Glomerular visceral epithelial cell (primary cell): ENCODE measurements at regions not wholly inside any gene's neighbourhood (a gene's known extent, or its start where the extent isn't known, plus 50 kb on each side); places are given as distances from the start of the nearest gene placed in this dataset.
A peak's percentile ranks its signal among the peaks of the same experiment; 100 is the strongest.

Source experiments
- DNase-seq: peaks from one replicate; pipeline ENCODE4 v3.0.0-alpha.2; 2016; ENCODE audit errors: extremely low spot score

GRCh38 chr3:159844801-159845261 is 143.8 kb upstream of the IL12A start:
- DNase-seq: no peak

GRCh38 chr3:159845737-159846136 is 142.9 kb upstream of the IL12A start:
- DNase-seq: no peak

GRCh38 chr3:159846255-159846654 is 142.4 kb upstream of the IL12A start:
- DNase-seq: no peak

GRCh38 chr3:159848348-159849118 is 140.1 kb upstream of the IL12A start:
- DNase-seq: no peak

GRCh38 chr3:159850481-159850880 is 138.2 kb upstream of the IL12A start:
- DNase-seq: no peak

- no peak for DNase-seq
Observed at GRCh38 chr3:159852266-159852665, 136.4 kb upstream of the IL12A start.

- peak; percentile 80 for DNase-seq
Observed at GRCh38 chr3:159852821-159853505, 135.7 kb upstream of the IL12A start.

GRCh38 chr3:159853506-159853864 is 135.2 kb upstream of the IL12A start:
- DNase-seq: no peak

GRCh38 chr3:159854500-159855124 is 134.0 kb upstream of the IL12A start:
- DNase-seq: peak; percentile 85

GRCh38 chr3:159855599-159856346 is 132.9 kb upstream of the IL12A start:
- no peak for DNase-seq

- DNase-seq: no peak
Observed at GRCh38 chr3:159856590-159857104, 132.0 kb upstream of the IL12A start.

- DNase-seq: no peak
Observed at GRCh38 chr3:159857840-159858239, 130.8 kb upstream of the IL12A start.

GRCh38 chr3:159858650-159859049 is 130.0 kb upstream of the IL12A start:
- DNase-seq: no peak

- DNase-seq: no peak
Observed at GRCh38 chr3:159859424-159859823, 129.2 kb upstream of the IL12A start.

GRCh38 chr3:159859836-159860235 is 128.8 kb upstream of the IL12A start:
- no peak for DNase-seq

- no peak for DNase-seq
Observed at GRCh38 chr3:159860269-159861116, 128.1 kb upstream of the IL12A start.

GRCh38 chr3:159861369-159861987 is 127.2 kb upstream of the IL12A start:
- DNase-seq: no peak

- no peak for DNase-seq
Observed at GRCh38 chr3:159865041-159865579, 123.5 kb upstream of the IL12A start.

- DNase-seq: no peak
Observed at GRCh38 chr3:159866201-159866746, 122.4 kb upstream of the IL12A start.

GRCh38 chr3:159867372-159867771 is 121.3 kb upstream of the IL12A start:
- DNase-seq: no peak
